Inferior parietal cortex (tissue), 1 donor: ENCODE measurements at regions not wholly inside any gene's neighbourhood (a gene's known extent, or its start where the extent isn't known, plus 50 kb on each side); places are given as distances from the start of the nearest gene placed in this dataset.
A peak's percentile ranks its signal among the peaks of the same experiment; 100 is the strongest.

Experiments
- DNase-seq: peaks from one replicate; pipeline ENCODE4 v3.0.0-alpha.2; 2016; ENCODE audit errors: extremely low spot score

GRCh38 chr4:140316799-140317198, 56.6 kb upstream of the SCOC start:
- no peak for DNase-seq

GRCh38 chr4:140315970-140316369, 57.5 kb upstream of the SCOC start:
- no peak for DNase-seq

GRCh38 chr4:140315438-140315837, 58.0 kb upstream of the SCOC start:
- no peak for DNase-seq

- no peak for DNase-seq
Measured at GRCh38 chr4:140315019-140315418, 58.4 kb upstream of the SCOC start.

- DNase-seq = no peak
Measured at GRCh38 chr4:140312100-140312499, 61.3 kb upstream of the SCOC start.

- DNase-seq = no peak
Measured at GRCh38 chr4:140311257-140311835, 62.1 kb upstream of the SCOC start.

- DNase-seq = no peak
Measured at GRCh38 chr4:140309124-140309870, 64.1 kb upstream of the SCOC start.

GRCh38 chr4:140308366-140309123, 64.9 kb upstream of the SCOC start:
- peak; percentile 69 for DNase-seq

- no peak for DNase-seq
Measured at GRCh38 chr4:140305053-140305452, 68.4 kb upstream of the SCOC start.

- no peak for DNase-seq
Measured at GRCh38 chr4:140304346-140304745, 69.1 kb upstream of the SCOC start.

GRCh38 chr4:140302151-140302859, 71.1 kb upstream of the SCOC start:
- DNase-seq = peak; percentile 69

- DNase-seq = no peak
Measured at GRCh38 chr4:140300271-140300970, 73.0 kb upstream of the SCOC start.

- no peak for DNase-seq
Measured at GRCh38 chr4:140298001-140298400, 75.4 kb upstream of the SCOC start.

GRCh38 chr4:140297221-140297570, 76.2 kb upstream of the SCOC start:
- no peak for DNase-seq

- no peak for DNase-seq
Measured at GRCh38 chr4:140296335-140297220, 76.9 kb upstream of the SCOC start.

- DNase-seq = no peak
Measured at GRCh38 chr4:140293979-140294378, 79.5 kb upstream of the SCOC start.

GRCh38 chr4:140291259-140291658, 82.2 kb upstream of the SCOC start:
- DNase-seq = no peak

GRCh38 chr4:140289486-140289885, 84.0 kb upstream of the SCOC start:
- no peak for DNase-seq

- peak; percentile 44 for DNase-seq
Measured at GRCh38 chr4:140286456-140286855, 87.0 kb upstream of the SCOC start.

GRCh38 chr4:140284456-140284855, 89.0 kb upstream of the SCOC start:
- no peak for DNase-seq
